ENCODE measurements at regions not wholly inside any gene's neighbourhood (a gene's known extent, or its start where the extent isn't known, plus 50 kb on each side); places are given as distances from the start of the nearest gene placed in this dataset.
A peak's percentile ranks its signal among the peaks of the same experiment; 100 is the strongest.
"Not testable (repeated sequence)": the region's sequence is repeated elsewhere in the genome, so short reads cannot be mapped to it uniquely, and the experiment has no call there.

GRCh38 chr1:8139941-8140340 is 113.8 kb upstream of the ERRFI1 start:
- DNase-seq, result no peak

DNA sequence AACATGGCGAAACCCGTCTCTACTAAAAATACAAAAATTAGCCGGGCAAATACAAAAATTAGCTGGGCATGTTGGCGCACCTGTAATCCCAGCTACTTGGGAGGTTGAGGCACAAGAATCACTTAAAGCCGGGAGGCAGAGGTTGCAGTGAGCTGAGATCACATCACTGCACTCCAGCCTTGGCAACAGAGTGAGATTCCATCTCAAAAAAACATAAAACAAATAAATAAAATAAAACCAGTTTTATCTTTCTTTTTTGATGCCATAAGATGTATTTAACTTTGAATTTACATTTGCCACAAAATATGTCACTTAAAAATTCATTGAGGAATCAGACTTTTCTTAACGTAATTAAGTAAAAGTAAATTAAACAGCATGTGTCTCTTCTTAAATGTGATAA is 113.3 kb upstream of the ERRFI1 start:
- DNase-seq, result no peak

- no peak for DNase-seq
Observed at GRCh38 chr1:8138673-8139072, 112.6 kb upstream of the ERRFI1 start.

GRCh38 chr1:8137481-8138244 is 111.6 kb upstream of the ERRFI1 start:
- DNase-seq, result no peak

DNA sequence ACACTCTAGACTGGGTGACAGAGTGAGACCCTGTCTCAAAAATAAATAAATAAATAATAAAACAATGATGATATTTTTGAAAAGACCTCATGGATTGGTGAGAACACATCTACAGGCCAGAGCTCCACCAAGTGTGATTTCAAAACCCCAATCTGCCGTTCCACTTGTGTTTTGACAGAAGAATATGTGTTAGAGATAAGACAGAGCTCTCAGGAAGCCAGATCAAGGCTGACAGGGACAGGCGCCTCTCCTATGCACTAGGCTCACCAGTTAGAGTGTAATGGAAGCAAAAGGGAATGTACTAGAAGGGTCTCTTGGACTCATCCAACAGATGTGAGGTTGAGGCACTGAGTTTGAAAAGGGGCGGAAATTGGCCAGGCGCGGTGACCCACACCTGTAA is 110.7 kb upstream of the ERRFI1 start:
- no peak for DNase-seq

DNA sequence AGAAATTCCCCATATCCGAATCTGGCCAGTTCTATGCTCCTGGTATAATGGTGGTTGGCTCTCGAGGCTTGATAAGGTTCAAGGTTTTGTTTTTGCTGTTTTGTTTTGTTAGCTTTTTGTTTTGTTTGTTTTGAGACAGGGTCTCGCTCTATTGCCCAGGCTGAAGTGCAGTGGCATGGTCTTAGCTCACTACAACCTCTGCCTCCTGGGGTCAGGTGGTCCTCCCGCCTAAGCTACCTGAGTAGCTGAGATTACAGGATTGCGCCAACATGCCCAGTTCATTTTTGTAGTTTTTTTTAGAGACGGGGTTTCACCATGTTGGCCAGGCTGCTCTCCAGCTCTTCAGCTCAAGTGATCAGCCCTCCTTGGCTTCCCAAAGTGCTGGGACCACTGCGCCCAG is 109.1 kb upstream of the ERRFI1 start:
- no peak for DNase-seq

- DNase-seq, result no peak
Observed at GRCh38 chr1:8134546-8135235, 108.6 kb upstream of the ERRFI1 start.

DNA sequence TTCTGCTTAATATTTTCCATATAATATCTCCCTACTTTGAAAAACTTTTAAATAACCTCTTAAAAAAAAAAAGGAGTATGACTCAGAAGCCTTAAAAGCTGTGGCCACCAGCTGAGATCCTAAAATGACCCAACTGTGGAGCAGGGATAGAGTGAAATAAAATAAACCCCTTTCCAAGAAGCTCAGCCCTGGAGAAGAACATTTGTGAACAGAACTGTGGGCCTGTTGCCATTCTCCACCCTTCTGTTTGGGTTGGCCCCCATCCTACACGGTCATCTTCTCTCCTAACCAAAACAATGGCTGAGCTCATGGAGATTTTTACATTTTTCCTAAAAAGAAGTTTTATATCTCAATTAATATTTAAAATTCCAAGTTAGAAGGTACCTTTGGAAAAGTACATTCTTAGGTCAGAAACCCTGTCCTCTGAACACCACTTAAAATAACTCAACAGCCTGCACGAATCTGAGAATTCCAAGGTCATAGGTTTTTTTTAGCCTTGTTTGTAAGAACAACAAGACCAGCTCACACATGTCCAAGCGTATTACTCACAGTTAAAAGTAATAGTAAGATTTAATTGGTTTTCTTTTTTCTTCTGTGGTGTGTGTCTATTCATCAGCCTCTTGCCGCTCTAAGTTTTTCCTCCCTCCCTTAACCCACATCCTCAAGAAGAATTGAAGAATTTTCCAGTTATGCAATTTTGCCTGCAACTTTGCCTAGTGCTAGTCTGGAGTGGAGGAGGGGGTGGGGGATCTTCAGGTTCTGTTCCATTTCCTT is 107.7 kb upstream of the ERRFI1 start:
- DNase-seq, result no peak

DNA sequence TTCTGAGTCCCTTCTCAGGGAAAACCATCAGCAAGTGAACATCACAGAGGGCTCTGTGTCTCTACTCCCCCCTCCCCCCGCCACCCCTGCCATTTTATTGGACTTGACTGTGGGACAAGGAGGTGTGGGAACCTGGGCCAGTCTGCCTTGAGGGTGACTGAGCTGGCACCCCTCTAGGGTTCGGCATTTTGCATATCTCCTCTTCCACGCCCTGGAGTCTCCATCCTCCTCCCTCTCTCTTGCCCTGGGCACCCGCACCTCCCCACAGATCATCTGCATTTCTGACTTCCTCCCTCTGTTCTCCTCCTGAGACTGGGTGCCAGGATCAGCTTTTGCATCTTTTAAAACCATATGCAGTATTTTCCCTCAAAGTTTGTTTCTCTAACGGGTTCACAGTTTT is 107.1 kb upstream of the ERRFI1 start:
- no peak for DNase-seq

GRCh38 chr1:8127171-8127641 is 101.1 kb upstream of the ERRFI1 start:
- no peak for DNase-seq

GRCh38 chr1:8122477-8123407 is 96.6 kb upstream of the ERRFI1 start:
- no peak for DNase-seq

GRCh38 chr1:8122160-8122476 is 96.0 kb upstream of the ERRFI1 start:
- no peak for DNase-seq

DNA sequence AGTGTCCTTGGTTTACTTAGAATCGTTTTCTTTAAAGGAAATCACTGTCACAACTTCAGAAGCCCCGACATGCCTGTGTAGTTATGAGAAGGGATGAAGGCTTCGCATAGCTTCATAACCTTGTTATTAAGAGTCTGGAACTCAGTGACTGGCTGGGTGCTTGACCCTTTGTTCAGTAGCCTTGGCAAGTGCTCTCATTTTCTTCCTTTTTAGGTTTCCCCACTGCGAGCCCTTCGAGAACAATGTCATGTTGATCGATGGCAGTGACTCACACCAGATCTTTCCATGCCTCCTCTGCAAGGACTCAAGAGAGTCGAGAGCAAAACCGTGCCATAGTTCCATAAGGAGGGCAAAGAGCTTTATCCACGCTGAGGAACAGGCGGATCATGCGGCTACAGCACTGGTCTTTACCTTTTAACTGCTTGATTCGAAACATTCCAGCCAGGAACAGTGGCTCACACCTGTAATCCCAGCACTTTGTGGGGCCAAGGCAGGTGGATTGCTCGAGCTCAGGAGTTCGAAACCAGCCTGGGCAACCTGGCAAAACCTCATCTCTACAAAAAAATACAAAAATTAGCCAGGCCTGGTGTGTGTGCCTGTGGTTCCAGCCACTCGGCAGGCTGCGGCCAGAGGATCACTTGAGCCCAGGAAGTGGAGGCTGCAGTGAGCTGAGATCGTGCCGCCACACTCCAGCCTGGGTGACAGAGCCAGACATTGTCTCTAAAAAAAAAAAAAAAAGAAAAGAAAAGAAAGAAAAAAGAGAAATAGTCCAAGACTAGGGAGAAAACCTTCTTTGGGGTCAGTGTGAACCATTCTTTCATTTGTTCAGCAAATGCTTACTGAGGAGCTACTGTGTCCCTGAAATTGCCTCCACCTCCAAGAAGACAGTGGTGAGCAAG is 95.4 kb upstream of the ERRFI1 start:
- DNase-seq, result no peak

DNA sequence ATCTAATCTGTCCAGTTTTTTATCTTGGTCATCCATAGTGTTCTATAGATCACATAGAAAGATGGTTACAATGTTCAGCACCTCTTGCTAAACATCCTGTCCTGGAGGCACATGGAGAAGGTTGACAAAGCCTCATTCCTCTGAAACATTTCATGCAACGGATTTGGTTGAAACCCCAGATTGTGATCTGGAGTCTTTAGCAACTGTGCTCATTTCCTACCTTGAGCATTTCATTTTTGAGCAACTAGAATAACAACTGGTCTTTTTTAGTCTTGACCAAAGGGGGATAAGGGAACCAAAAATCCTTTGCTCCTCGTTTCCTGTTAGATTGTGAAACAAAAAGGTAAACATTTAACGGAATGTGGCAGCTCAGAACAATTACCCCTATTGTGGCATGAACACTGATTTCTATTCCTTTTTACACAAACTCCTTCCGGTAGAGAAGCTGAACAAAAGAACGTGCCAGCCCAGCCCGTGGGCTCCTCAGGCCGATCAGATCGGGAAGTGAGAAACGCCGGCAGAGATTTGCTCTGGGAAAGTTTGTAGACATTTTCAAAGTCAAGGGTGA is 94.7 kb upstream of the ERRFI1 start:
- DNase-seq, result peak; percentile 32

GRCh38 chr1:8118736-8119135 is 92.6 kb upstream of the ERRFI1 start:
- not testable (repeated sequence) for DNase-seq

DNA sequence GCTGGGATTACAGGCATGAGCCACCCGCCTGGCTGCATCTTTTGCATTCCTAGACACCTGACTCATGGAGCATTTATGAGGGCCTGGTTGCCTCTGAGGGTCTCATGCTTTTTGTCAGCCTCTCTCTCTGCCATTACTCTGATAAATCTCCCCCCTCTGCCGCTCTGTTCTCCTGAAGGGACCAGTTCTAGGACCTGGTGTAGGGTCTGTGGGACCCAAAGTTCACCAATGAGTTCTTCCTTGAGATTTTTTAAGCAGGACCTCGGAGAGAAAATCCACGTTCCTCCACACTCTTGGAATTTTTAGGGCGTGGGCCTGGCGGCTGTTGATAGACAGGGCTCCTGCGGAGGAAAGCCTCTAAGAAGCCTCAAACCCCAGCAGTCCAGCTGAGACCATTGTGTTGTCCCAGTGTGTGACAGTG is 91.9 kb upstream of the ERRFI1 start:
- DNase-seq, result no peak

GRCh38 chr1:8116894-8117264 is 90.8 kb upstream of the ERRFI1 start:
- no peak for DNase-seq

DNA sequence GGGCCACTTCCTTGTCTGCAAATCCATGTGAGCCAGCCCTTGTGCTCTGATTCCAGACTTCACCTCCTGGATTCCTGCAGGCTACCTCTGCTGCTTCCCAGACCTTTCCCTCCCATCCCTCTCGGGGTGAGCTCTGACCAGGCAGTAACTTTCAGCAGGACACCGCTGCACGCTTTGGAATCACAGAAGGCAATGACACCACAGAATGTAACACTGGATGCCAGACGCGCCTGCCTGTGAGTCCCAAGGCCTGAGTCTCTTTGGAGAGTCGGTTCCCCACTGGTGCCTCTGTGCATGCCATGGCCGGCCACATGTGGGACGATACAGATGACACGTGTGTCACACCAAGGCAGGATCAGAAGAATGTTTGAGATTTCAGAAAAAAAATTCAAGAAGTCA is 89.7 kb upstream of the ERRFI1 start:
- DNase-seq, result no peak

GRCh38 chr1:8115031-8115768 is 89.1 kb upstream of the ERRFI1 start:
- DNase-seq, result no peak

Data from RPMI8226 (cell line).